ENCODE measurements at regions not wholly inside any gene's neighbourhood (a gene's known extent, or its start where the extent isn't known, plus 50 kb on each side); places are given as distances from the start of the nearest gene placed in this dataset.

DNA sequence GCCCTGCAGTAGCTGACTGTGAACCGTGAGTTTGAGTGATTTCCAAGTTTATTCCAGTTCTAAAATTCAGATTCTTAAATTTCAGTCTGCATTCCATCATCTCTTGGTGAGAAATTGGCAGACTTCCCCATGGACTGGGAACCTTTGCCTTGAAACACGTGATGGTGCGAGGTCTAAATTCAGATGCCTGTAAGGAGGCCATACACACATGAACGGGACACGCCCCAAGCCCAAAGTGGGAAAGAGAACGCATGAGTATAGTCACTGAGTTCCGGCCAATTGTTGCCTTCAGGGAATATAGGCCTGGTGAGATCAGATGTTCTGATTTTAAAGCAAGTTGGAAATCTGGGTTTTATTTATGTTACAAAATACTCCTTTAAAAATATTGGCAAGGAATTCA, 1084.4 kb upstream of the WWC1 start:
- no peaks in the 10 kb centered on the region for H3K36me3 ChIP-seq (ENCODE audit: insufficient read depth, low read length)
- no peaks in the 10 kb centered on the region for H4K20me1 ChIP-seq (ENCODE audit: insufficient read depth, low read length)
- H2AFZ ChIP-seq (ENCODE audit: low read length) = no peak overlapping the region
- no peaks in the 10 kb centered on the region for H3K4me1 ChIP-seq (ENCODE audit: insufficient read depth, low read length, severe bottlenecking)
- no peak for TF ChIP-seq EZH2 (IDR thresholded peaks at IDR 0.05; ENCODE audit: borderline replicate concordance, low read length)
- TF ChIP-seq, protein P1, sequence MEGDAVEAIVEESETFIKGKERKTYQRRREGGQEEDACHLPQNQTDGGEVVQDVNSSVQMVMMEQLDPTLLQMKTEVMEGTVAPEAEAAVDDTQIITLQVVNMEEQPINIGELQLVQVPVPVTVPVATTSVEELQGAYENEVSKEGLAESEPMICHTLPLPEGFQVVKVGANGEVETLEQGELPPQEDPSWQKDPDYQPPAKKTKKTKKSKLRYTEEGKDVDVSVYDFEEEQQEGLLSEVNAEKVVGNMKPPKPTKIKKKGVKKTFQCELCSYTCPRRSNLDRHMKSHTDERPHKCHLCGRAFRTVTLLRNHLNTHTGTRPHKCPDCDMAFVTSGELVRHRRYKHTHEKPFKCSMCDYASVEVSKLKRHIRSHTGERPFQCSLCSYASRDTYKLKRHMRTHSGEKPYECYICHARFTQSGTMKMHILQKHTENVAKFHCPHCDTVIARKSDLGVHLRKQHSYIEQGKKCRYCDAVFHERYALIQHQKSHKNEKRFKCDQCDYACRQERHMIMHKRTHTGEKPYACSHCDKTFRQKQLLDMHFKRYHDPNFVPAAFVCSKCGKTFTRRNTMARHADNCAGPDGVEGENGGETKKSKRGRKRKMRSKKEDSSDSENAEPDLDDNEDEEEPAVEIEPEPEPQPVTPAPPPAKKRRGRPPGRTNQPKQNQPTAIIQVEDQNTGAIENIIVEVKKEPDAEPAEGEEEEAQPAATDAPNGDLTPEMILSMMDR (IDR thresholded peaks at IDR 0.05; ENCODE audit: low read length) = no peak
- no peak overlapping the region for H3K9ac ChIP-seq (ENCODE audit: low read length)
- no peak overlapping the region for H3K4me3 ChIP-seq (ENCODE audit: low read depth, low read length, poor library complexity, severe bottlenecking)
- H3K9me3 ChIP-seq (ENCODE audit: low read length) = no peaks in the 10 kb centered on the region
- no peaks in the 10 kb centered on the region for H3K9me2 ChIP-seq (ENCODE audit: low read depth, low read length)
- H3F3A ChIP-seq (ENCODE audit: insufficient read depth, low read length) = no peaks in the 10 kb centered on the region
- H3K27ac ChIP-seq (ENCODE audit: low read depth, low read length, poor library complexity, severe bottlenecking) = no peak overlapping the region
- H3K79me2 ChIP-seq (ENCODE audit: insufficient read depth, low read length) = no peaks in the 10 kb centered on the region
- no peak overlapping the region for H3K4me2 ChIP-seq (ENCODE audit: low read length)
- H3K27me3 ChIP-seq (ENCODE audit: insufficient read depth, low read length) = no peaks in the 10 kb centered on the region

DNA sequence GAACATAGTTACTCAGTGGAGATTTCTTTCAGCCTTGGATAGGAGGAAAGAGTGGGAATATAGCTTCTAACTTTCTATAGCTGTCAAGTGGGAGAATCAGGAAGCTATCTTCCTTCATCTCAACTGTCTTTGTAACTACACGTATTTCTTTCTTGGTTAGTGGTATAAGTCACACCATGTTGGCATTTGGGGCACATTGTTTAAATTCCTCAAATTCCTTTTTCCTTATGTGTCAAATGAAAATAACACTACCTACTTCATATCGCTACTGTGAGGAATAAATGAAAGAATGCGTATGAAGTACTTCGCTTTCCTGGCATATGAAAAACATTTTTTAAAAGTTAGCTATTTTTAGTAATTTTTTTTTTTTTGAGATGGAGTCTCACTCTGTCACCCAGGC, 1082.5 kb upstream of the WWC1 start:
- Histone ChIP-seq H3K9ac (ENCODE audit: low read length) (no peak overlapping the region), H3K9me3 (ENCODE audit: low read length) (no peaks in the 10 kb centered on the region), H3K4me3 (ENCODE audit: low read depth, low read length, poor library complexity, severe bottlenecking) (no peak overlapping the region), H3K36me3 (ENCODE audit: insufficient read depth, low read length) (no peaks in the 10 kb centered on the region), H3K27me3 (ENCODE audit: insufficient read depth, low read length) (no peaks in the 10 kb centered on the region), H2AFZ (ENCODE audit: low read length) (no peak overlapping the region), H3K4me1 (ENCODE audit: insufficient read depth, low read length, severe bottlenecking) (no peaks in the 10 kb centered on the region), H3K79me2 (ENCODE audit: insufficient read depth, low read length) (no peaks in the 10 kb centered on the region), H4K20me1 (ENCODE audit: insufficient read depth, low read length) (no peaks in the 10 kb centered on the region), H3K27ac (ENCODE audit: low read depth, low read length, poor library complexity, severe bottlenecking) (no peak overlapping the region), H3K9me2 (ENCODE audit: low read depth, low read length) (no peaks in the 10 kb centered on the region), H3F3A (ENCODE audit: insufficient read depth, low read length) (no peaks in the 10 kb centered on the region), H3K4me2 (ENCODE audit: low read length) (no peak overlapping the region)
- TF ChIP-seq, protein P1 (IDR thresholded peaks at IDR 0.05; ENCODE audit: low read length) = no peak
- no peak for TF ChIP-seq EZH2 (IDR thresholded peaks at IDR 0.05; ENCODE audit: borderline replicate concordance, low read length)

DNA sequence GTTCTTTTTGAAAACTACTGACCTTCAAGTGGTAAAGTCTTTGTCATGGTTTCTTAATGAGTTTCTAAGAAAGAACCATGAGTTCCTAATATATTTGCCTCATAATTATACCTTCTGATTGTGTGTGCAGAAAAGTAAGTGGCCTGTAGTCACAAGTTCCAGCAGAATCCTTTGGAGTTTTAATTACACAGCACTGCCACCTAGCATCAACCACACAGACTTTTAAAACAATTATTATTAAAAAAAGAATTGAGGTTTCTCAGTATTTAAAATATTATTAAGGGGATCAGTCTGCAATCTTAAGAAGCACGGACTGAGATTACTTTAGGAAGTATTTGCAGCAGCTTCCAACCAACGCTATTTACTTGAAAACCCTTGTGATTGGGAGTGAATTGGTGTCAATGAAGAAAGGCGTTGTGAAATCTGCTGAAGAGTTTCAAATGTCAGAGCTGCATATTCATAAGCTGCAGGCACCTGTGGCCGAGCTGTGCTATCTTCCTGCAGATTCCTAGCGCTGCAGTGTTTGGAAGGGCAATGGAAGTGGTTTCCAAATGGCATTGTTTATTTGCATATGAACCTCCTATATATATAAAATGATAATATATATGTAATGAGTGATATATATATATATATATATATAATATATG, 1074.2 kb upstream of the WWC1 start:
- Histone ChIP-seq H3K27me3 (ENCODE audit: insufficient read depth, low read length) (no peaks in the 10 kb centered on the region), H3K9me3 (ENCODE audit: low read length) (no peaks in the 10 kb centered on the region), H3K4me2 (ENCODE audit: low read length) (no peak overlapping the region), H3K36me3 (ENCODE audit: insufficient read depth, low read length) (no peaks in the 10 kb centered on the region), H3K9me2 (ENCODE audit: low read depth, low read length) (no peaks in the 10 kb centered on the region), H3K9ac (ENCODE audit: low read length) (no peak overlapping the region), H3K27ac (ENCODE audit: low read depth, low read length, poor library complexity, severe bottlenecking) (no peak overlapping the region), H3K4me1 (ENCODE audit: insufficient read depth, low read length, severe bottlenecking) (no peaks in the 10 kb centered on the region), H4K20me1 (ENCODE audit: insufficient read depth, low read length) (no peaks in the 10 kb centered on the region), H3F3A (ENCODE audit: insufficient read depth, low read length) (no peaks in the 10 kb centered on the region), H2AFZ (ENCODE audit: low read length) (no peak overlapping the region), H3K4me3 (ENCODE audit: low read depth, low read length, poor library complexity, severe bottlenecking) (no peak overlapping the region), H3K79me2 (ENCODE audit: insufficient read depth, low read length) (no peaks in the 10 kb centered on the region)
- TF ChIP-seq, protein P1 (IDR thresholded peaks at IDR 0.05; ENCODE audit: low read length) = no peak
- no peak for TF ChIP-seq EZH2 (IDR thresholded peaks at IDR 0.05; ENCODE audit: borderline replicate concordance, low read length)
